HEK293T (cell line): ENCODE measurements at regions not wholly inside any gene's neighbourhood (a gene's known extent, or its start where the extent isn't known, plus 50 kb on each side); places are given as distances from the start of the nearest gene placed in this dataset.

ENCODE experiments used
- ARNT ChIP-seq: fragments of 450-650 bp; IDR thresholded peaks from 2 replicates; pipeline ENCODE4 v1.6.1; 2017; ENCODE audit warnings: mild to moderate bottlenecking
- BHLHE40 ChIP-seq: fragments of 450-650 bp; IDR thresholded peaks from 2 replicates; pipeline ENCODE4 v1.6.1; 2016; ENCODE audit warnings: mild to moderate bottlenecking, moderate library complexity, borderline replicate concordance
- CTBP1 ChIP-seq: fragments of 450-650 bp; IDR thresholded peaks from 2 replicates; pipeline ENCODE4 v1.6.1; 2016; ENCODE audit warnings: borderline replicate concordance
- ELF4 ChIP-seq: fragments of 450-650 bp; IDR thresholded peaks from 2 replicates; pipeline ENCODE4 v1.6.1; 2017; ENCODE audit warnings: antibody characterized with exemption
- FOXA1 ChIP-seq: fragments of 450-650 bp; IDR thresholded peaks from 2 replicates; pipeline ENCODE4 v1.6.1; 2016; ENCODE audit warnings: mild to moderate bottlenecking
- FOXM1 ChIP-seq: fragments of 450-650 bp; IDR thresholded peaks from 2 replicates; pipeline ENCODE4 v1.6.1; 2017; ENCODE audit warnings: mild to moderate bottlenecking, borderline replicate concordance
- L3MBTL2 ChIP-seq: fragments of 450-650 bp; conservative IDR thresholded peaks from 2 replicates; pipeline ENCODE4 v1.6.1; 2016; ENCODE audit warnings: mild to moderate bottlenecking
- PKNOX1 ChIP-seq: fragments of 450-650 bp; IDR thresholded peaks from 2 replicates; pipeline ENCODE4 v1.6.1; 2016
- SP1 ChIP-seq: fragments of 450-650 bp; IDR thresholded peaks from 2 replicates; pipeline ENCODE4 v1.6.1; 2017
- TARDBP ChIP-seq: fragments of 450-650 bp; IDR thresholded peaks from 2 replicates; pipeline ENCODE4 v1.6.1; 2016
- ZNF384 ChIP-seq: fragments of 450-650 bp; IDR thresholded peaks from 2 replicates; pipeline ENCODE4 v1.6.1; 2016

DNA sequence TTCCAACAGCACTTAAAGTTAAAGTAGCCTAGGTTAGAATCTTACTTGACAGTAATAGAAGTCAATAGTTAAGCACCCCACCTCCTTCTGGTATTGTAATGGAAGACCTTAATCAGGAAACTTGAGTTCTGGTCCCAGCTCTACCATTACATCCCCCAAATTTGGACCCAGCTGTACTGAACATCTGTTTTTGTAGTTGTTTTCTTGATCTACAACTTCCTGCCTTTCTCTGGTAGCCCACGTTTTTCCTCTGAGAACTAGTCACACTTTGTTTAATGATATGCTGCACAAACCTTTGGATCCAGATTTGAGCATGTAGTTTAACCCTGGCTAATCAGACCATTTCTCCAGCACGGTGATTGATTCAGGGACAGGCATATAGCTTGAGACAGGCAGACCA, 505.0 kb downstream of the HS3ST4 start:
- TF ChIP-seq SP1 (no peak), ELF4 (no peak), PKNOX1 (no peak), TARDBP (no peak), BHLHE40 (no peak), FOXM1 (no peak), L3MBTL2 (no peak), CTBP1 (no peak), ARNT (no peak), FOXA1 (no peak), ZNF384 (no peak)
